ENCODE measurements at regions not wholly inside any gene's neighbourhood (a gene's known extent, or its start where the extent isn't known, plus 50 kb on each side); places are given as distances from the start of the nearest gene placed in this dataset.

- no peak for DNase-seq
These were observed 684.8 kb upstream of the PCDH15 start for GRCh38 chr10:55485827-55486226.

- DNase-seq, result no peak
These were observed 675.1 kb upstream of the PCDH15 start for GRCh38 chr10:55476129-55476528.

- DNase-seq, result no peak
These were observed 673.2 kb upstream of the PCDH15 start for GRCh38 chr10:55474258-55474657.

GRCh38 chr10:55470840-55471239 lies 669.8 kb upstream of the PCDH15 start:
- no peak for DNase-seq

- no peak for DNase-seq
These were observed 665.9 kb upstream of the PCDH15 start for GRCh38 chr10:55466806-55467504.

GRCh38 chr10:55464083-55464482 lies 663.1 kb upstream of the PCDH15 start:
- no peak for DNase-seq

GRCh38 chr10:55460008-55460407 lies 659.0 kb upstream of the PCDH15 start:
- no peak for DNase-seq

- DNase-seq, result no peak
These were observed 649.0 kb upstream of the PCDH15 start for GRCh38 chr10:55449981-55450380.

- DNase-seq, result no peak
These were observed 645.5 kb upstream of the PCDH15 start for GRCh38 chr10:55446441-55447002.

GRCh38 chr10:55441777-55442176 lies 640.7 kb upstream of the PCDH15 start:
- DNase-seq, result no peak

GRCh38 chr10:55426138-55426537 lies 625.1 kb upstream of the PCDH15 start:
- no peak for DNase-seq

GRCh38 chr10:55410415-55410885 lies 609.4 kb upstream of the PCDH15 start:
- DNase-seq, result no peak

- DNase-seq, result no peak
These were observed 603.1 kb upstream of the PCDH15 start for GRCh38 chr10:55404094-55404493.

GRCh38 chr10:55400075-55400849 lies 599.2 kb upstream of the PCDH15 start:
- DNase-seq, result no peak

- DNase-seq, result no peak
These were observed 597.5 kb upstream of the PCDH15 start for GRCh38 chr10:55398497-55398882.

GRCh38 chr10:55397777-55398496 lies 596.9 kb upstream of the PCDH15 start:
- DNase-seq, result no peak

GRCh38 chr10:55378196-55378595 lies 577.2 kb upstream of the PCDH15 start:
- no peak for DNase-seq

GRCh38 chr10:55374917-55375316 lies 573.9 kb upstream of the PCDH15 start:
- no peak for DNase-seq

GRCh38 chr10:55374060-55374459 lies 573.0 kb upstream of the PCDH15 start:
- DNase-seq, result no peak

GRCh38 chr10:55369670-55370420 lies 568.8 kb upstream of the PCDH15 start:
- no peak for DNase-seq

- DNase-seq, result no peak
These were observed 567.4 kb upstream of the PCDH15 start for GRCh38 chr10:55368467-55368866.

- no peak for DNase-seq
These were observed 566.5 kb upstream of the PCDH15 start for GRCh38 chr10:55367555-55367954.

GRCh38 chr10:55358539-55358938 lies 557.5 kb upstream of the PCDH15 start:
- no peak for DNase-seq

All from KG1 (cell line).